Nephron (organoid): ENCODE measurements at regions not wholly inside any gene's neighbourhood (a gene's known extent, or its start where the extent isn't known, plus 50 kb on each side); places are given as distances from the start of the nearest gene placed in this dataset.

Experiments used
- H3K27ac Mint-ChIP-seq, 3 experiments: 2 replicates each; pipeline ENCODE4 v1.8.0; 2020; ENCODE audit warnings: mixed read lengths in 3 of 3, mild to moderate bottlenecking in 2 of 3, moderate library complexity in 1 of 3
- H3K27me3 Mint-ChIP-seq: 2 replicates; pipeline ENCODE4 v1.8.0; 2021; ENCODE audit warnings: low read depth, mild to moderate bottlenecking, moderate library complexity, mixed read lengths
- H3K36me3 Mint-ChIP-seq: 2 replicates; pipeline ENCODE4 v1.8.0; 2020; ENCODE audit warnings: low read depth, mixed read lengths
- H3K4me1 Mint-ChIP-seq: 2 replicates; pipeline ENCODE4 v1.8.0; 2020; ENCODE audit warnings: mixed read lengths
- H3K4me3 Mint-ChIP-seq, 3 experiments: 2 replicates each; pipeline ENCODE4 v1.8.0; 2020; ENCODE audit warnings: mild to moderate bottlenecking in 3 of 3, mixed read lengths in 3 of 3, moderate library complexity in 2 of 3
- H3K9me3 Mint-ChIP-seq: 2 replicates; pipeline ENCODE4 v1.8.0; 2020; ENCODE audit warnings: mixed read lengths
- TF ChIP-seq, protein P1 (sequence below), 3 experiments: fragments of 200-600 bp; sonication (generic); IDR thresholded peaks; one replicate each; pipeline ENCODE4 v1.5.0; 2021; ENCODE audit warnings: antibody characterized with exemption in 3 of 3; ENCODE audit not compliant: unreplicated experiment in 3 of 3

DNA sequence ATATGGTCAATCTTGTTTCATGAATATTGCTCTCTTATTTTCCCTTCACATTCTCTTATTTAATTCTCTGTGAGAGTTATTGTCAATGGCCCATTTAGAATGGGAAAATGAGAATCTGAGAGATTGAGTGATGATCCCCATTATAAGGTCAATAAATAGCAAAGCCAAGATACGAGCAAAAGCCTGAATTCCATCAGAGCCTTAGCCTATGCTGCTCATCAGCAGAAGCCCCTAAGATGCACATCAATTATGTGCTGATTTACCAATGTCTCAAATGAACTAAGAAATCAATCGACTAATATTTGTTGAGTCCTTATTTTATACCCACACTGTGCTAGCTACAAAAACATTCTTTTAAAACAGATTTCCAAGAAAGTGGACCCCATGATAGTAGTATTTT lies 330.8 kb upstream of the DDI1 start:
- Mint-ChIP-seq H3K4me3 (no peak overlapping the region), H3K9me3 (peaks cover 4% of the 10 kb centered on the region), H3K27me3 (no peaks in the 10 kb centered on the region), H3K36me3 (no peaks in the 10 kb centered on the region), H3K27ac (no peak overlapping the region), H3K4me1 (no peaks in the 10 kb centered on the region)
- TF ChIP-seq, protein P1, sequence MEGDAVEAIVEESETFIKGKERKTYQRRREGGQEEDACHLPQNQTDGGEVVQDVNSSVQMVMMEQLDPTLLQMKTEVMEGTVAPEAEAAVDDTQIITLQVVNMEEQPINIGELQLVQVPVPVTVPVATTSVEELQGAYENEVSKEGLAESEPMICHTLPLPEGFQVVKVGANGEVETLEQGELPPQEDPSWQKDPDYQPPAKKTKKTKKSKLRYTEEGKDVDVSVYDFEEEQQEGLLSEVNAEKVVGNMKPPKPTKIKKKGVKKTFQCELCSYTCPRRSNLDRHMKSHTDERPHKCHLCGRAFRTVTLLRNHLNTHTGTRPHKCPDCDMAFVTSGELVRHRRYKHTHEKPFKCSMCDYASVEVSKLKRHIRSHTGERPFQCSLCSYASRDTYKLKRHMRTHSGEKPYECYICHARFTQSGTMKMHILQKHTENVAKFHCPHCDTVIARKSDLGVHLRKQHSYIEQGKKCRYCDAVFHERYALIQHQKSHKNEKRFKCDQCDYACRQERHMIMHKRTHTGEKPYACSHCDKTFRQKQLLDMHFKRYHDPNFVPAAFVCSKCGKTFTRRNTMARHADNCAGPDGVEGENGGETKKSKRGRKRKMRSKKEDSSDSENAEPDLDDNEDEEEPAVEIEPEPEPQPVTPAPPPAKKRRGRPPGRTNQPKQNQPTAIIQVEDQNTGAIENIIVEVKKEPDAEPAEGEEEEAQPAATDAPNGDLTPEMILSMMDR (IDR thresholded peaks at IDR 0.05; ENCODE audit: unreplicated experiment in 3 of 3), result no peak

DNA sequence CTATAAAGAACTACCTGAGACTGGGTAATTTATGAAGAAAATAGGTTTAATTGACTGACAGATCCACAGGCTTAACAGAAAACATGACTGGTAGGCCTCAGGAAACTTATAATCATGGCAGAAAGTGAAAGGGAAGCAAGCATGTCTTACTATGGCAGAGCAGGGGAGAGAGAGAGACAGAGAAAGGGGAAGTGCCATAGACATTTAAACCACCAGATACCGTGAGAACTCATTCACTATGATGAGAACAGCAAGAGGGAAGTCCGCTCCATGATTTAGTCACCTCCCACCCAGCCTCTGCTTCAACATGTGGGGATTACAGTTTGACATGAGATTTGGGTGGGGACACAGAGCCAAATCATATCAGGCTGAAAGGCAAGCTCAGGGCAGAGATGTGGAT lies 327.1 kb upstream of the DDI1 start:
- Mint-ChIP-seq H3K4me3 (no peak overlapping the region), H3K9me3 (peaks cover 4% of the 10 kb centered on the region), H3K4me1 (no peaks in the 10 kb centered on the region), H3K27me3 (no peaks in the 10 kb centered on the region), H3K27ac (no peak overlapping the region), H3K36me3 (no peaks in the 10 kb centered on the region)
- TF ChIP-seq, protein P1 (IDR thresholded peaks at IDR 0.05; ENCODE audit: unreplicated experiment in 3 of 3), result no peak

DNA sequence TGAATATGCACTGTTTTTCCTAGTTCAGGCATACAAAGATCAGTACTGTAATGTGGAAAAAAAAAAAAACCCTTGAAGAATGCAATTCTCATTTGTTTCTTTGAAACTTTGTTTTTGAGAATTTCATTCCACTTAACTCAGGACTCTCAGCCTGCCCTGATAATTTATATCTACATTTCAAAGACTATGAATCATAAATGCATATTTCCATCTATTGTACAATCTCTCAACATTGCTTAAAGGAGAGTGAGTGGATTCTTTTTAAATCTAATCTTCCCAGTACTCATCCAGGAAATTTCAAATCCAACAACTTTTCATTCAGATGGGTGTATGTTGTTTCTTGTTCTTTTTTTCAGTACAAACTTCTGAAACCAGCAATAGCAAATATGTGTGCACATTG lies 322.2 kb upstream of the DDI1 start:
- no peaks in the 10 kb centered on the region for H3K27me3 Mint-ChIP-seq
- no peak overlapping the region for H3K27ac Mint-ChIP-seq
- H3K36me3 Mint-ChIP-seq, result no peaks in the 10 kb centered on the region
- TF ChIP-seq, protein P1 (IDR thresholded peaks at IDR 0.05; ENCODE audit: unreplicated experiment in 3 of 3), result no peak
- H3K9me3 Mint-ChIP-seq, result peaks cover 3% of the 10 kb centered on the region
- no peak overlapping the region for H3K4me3 Mint-ChIP-seq
- H3K4me1 Mint-ChIP-seq, result no peaks in the 10 kb centered on the region

DNA sequence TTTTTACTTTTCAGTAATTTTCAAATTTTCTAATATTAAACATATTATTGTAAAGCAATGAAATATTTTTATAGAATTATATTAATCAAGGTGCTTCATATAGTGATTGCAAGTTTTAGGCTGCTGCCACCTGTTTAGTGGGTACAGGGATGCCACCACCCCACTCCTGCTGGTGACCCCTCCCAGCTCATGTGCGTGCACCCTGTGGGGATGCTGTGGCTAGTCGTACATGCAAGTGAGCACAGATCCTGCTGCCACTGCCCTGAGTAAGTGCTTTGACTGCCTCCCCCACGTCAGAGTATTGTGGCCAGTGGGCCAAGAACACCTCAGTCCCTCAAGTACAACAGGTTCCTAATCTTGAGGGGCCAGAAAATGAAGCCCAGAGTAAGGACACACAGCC lies 320.1 kb upstream of the DDI1 start:
- Mint-ChIP-seq H3K27me3 (no peaks in the 10 kb centered on the region), H3K4me3 (no peak overlapping the region), H3K27ac (no peak overlapping the region), H3K36me3 (no peaks in the 10 kb centered on the region), H3K9me3 (peaks cover 7% of the 10 kb centered on the region), H3K4me1 (no peaks in the 10 kb centered on the region)
- TF ChIP-seq, protein P1 (IDR thresholded peaks at IDR 0.05; ENCODE audit: unreplicated experiment in 3 of 3), result no peak

DNA sequence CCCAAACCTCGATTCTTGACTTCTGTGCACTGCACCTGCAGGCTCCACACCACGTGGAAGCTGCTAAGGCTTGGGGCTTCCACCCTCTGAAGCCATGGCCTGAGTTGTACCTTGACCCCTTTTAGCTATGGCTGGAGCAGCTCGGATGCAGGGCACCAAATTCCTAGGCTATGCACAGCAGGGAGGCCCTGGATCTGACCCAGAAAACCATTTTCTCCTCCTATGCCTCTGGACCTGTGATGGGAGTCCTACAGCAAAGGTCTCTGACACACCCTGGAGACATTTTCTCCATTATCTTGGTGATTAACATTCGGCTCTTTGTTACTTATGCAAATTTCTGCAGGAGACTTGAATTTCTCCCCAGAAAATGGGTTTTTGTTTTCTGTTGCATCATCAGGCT lies 309.2 kb upstream of the DDI1 start:
- Mint-ChIP-seq H3K4me3 (no peak overlapping the region), H3K9me3 (peaks cover 42% of the 10 kb centered on the region), H3K36me3 (peaks cover 16% of the 10 kb centered on the region), H3K27me3 (no peaks in the 10 kb centered on the region), H3K4me1 (peaks cover 8% of the 10 kb centered on the region), H3K27ac (no peak overlapping the region)
- TF ChIP-seq, protein P1 (IDR thresholded peaks at IDR 0.05; ENCODE audit: unreplicated experiment in 3 of 3), result no peak

DNA sequence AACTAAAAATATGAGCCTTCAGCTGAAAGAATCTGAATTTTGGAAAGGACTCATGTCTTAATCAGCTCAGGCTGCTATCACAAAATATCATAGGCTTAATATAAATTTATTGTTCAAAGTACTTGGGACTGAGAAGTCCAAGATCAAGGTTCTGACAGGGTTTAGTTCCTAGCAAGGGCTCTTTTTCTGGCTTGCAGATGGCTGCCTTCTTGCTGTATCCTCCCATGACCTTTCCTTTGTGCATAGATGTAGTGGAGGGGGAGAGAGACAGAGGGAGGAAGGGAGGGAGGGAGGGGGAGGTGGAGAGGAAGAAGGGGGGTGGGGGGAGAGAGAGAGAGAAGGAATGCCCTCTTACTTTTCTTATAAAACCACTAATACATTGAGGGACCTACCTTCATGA lies 306.8 kb upstream of the DDI1 start:
- TF ChIP-seq, protein P1 (IDR thresholded peaks at IDR 0.05; ENCODE audit: unreplicated experiment in 3 of 3), result no peak
- Mint-ChIP-seq H3K4me3 (no peak overlapping the region), H3K27ac (peak overlapping the region; percentile 88 to 93 (median 91))

More for the DNA sequence above, 306.8 kb upstream of the DDI1 start:
- peaks cover 15% of the 10 kb centered on the region for H3K4me1 Mint-ChIP-seq
- peaks cover 16% of the 10 kb centered on the region for H3K36me3 Mint-ChIP-seq
- peaks cover 24% of the 10 kb centered on the region for H3K9me3 Mint-ChIP-seq
- H3K27me3 Mint-ChIP-seq, result no peaks in the 10 kb centered on the region
